ENCODE measurements at regions not wholly inside any gene's neighbourhood (a gene's known extent, or its start where the extent isn't known, plus 50 kb on each side); places are given as distances from the start of the nearest gene placed in this dataset.

GRCh38 chrX:39642071-39642470 lies 455.7 kb downstream of the BCOR start:
- H2BK5ac ChIP-seq (ENCODE audit: insufficient read length, low read length), result no peak overlapping the region

More at GRCh38 chrX:39642071-39642470, 455.7 kb downstream of the BCOR start:
- Histone ChIP-seq H4K8ac (replicated peaks; ENCODE audit: insufficient read length, low read depth, low read length) (no peak overlapping the region), H2AK5ac (ENCODE audit: insufficient read length, low read length) (no peak overlapping the region), H3T11ph (ENCODE audit: low read length) (no peak overlapping the region), H4K91ac (ENCODE audit: insufficient read length, low read depth, low read length) (no peak overlapping the region), H2AFZ (ENCODE audit: low read length) (no peak overlapping the region), H3K4ac (ENCODE audit: low read depth, low read length) (no peak overlapping the region), H3K9me3 (ENCODE audit: control insufficient read depth, low read depth, low read length) (no peaks in the 10 kb centered on the region), H2BK120ac (ENCODE audit: low read depth, low read length, poor library complexity, severe bottlenecking) (no peak overlapping the region), H3K4me1 (ENCODE audit: insufficient read depth, low read length) (peaks cover 7% of the 10 kb centered on the region), H4K5ac (ENCODE audit: insufficient read length, low read depth, low read length) (no peak overlapping the region), H3K56ac (ENCODE audit: insufficient read length, low read depth, low read length) (no peak overlapping the region), H2BK15ac (ENCODE audit: low read depth, low read length) (no peak overlapping the region), H3K9ac (ENCODE audit: extremely low read depth, insufficient read length, low read length) (no peak overlapping the region), H3K14ac (ENCODE audit: insufficient read depth, low read length) (no peak overlapping the region), H3K27ac (ENCODE audit: insufficient read length, low read depth, low read length) (no peak overlapping the region), H4K20me1 (ENCODE audit: control insufficient read depth, insufficient read depth, insufficient read length) (no peaks in the 10 kb centered on the region), H3K27me3 (ENCODE audit: insufficient read depth, low read length) (no peaks in the 10 kb centered on the region), H2BK20ac (ENCODE audit: low read depth, low read length, poor library complexity, severe bottlenecking) (no peak overlapping the region), H3K4me2 (ENCODE audit: insufficient read depth, insufficient read length, low read length) (no peak overlapping the region), H3K18ac (ENCODE audit: insufficient read length, low read depth, low read length) (no peak overlapping the region), H3K23me2 (ENCODE audit: insufficient read length, low read depth, low read length, poor library complexity, severe bottlenecking) (no peaks in the 10 kb centered on the region), H2BK12ac (ENCODE audit: insufficient read length, low read depth, low read length) (no peak overlapping the region), H3K79me1 (ENCODE audit: insufficient read depth, low read depth, low read length, poor library complexity, severe bottlenecking) (no peaks in the 10 kb centered on the region), H3K23ac (ENCODE audit: insufficient read length, low read depth, low read length) (no peak overlapping the region), H3K79me2 (ENCODE audit: insufficient read depth, low read length) (no peaks in the 10 kb centered on the region)
- H3K4me1 Mint-ChIP-seq, result peaks cover 20 to 23% of the 10 kb centered on the region in 2 experiments
- peaks cover 0 to 5% (median 0%) of the 10 kb centered on the region in 3 experiments; a peak in 4 of 7 replicates for H3K36me3 Mint-ChIP-seq (ENCODE audit: insufficient read depth in 1 of 3, low read depth in 3 of 3)
- no peak overlapping the region for H3K4me3 Mint-ChIP-seq
- H3K27ac Mint-ChIP-seq, result no peak overlapping the region; a peak in 1 of 7 replicates
- WGBS (ENCODE audit: extremely low coverage, insufficient read length, low lambda C conversion rate), result no CpG with 5 or more reads among the region's 10 CpGs
- TF ChIP-seq CTCF (conservative IDR thresholded peaks at IDR 0.05), result no peak
- H3K27me3 Mint-ChIP-seq (ENCODE audit: low read depth), result peaks cover 5% of the 10 kb centered on the region; the same call in 1 of the 2 replicates
- DNase-seq, result no peak
- peaks cover 66 to 83% of the 10 kb centered on the region in 2 experiments for H3K9me3 Mint-ChIP-seq

Measured in H9 (cell line).